ENCODE measurements at regions not wholly inside any gene's neighbourhood (a gene's known extent, or its start where the extent isn't known, plus 50 kb on each side); places are given as distances from the start of the nearest gene placed in this dataset.

DNA sequence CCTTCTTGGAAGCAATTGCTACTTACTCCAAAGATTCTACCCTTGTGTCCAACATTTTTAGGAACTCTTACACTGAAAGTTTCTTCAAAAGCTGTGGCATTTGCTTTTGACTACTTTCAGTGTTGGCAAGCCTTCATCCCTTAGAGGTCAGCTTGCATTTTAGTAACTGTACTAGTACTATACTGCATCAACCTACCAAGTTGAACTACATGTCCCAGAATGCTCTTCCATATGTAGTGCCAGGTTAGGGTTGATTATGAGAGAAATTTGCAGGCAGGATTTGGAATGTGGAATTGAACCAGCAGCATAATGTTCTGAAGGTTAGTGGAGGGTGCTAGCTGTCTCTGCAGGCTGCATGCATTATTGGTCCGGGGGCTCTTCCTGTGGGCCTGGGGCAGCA, 189.9 kb upstream of the FOXN2 start:
- Histone ChIP-seq H3K9me2 (replicated peaks; ENCODE audit: low read depth, low read length) (no peaks in the 10 kb centered on the region), H3F3A (ENCODE audit: low read depth) (no peaks in the 10 kb centered on the region), H3K36me3 (ENCODE audit: insufficient read depth, low read length) (no peaks in the 10 kb centered on the region), H3K9ac (ENCODE audit: low read depth, low read length, poor library complexity, severe bottlenecking) (no peak overlapping the region), H3K9me3 (ENCODE audit: insufficient read depth, low read depth, low read length) (no peaks in the 10 kb centered on the region), H3K27me3 (ENCODE audit: insufficient read depth, low read length, poor library complexity, severe bottlenecking) (no peaks in the 10 kb centered on the region), H3K79me2 (ENCODE audit: insufficient read depth, low read length) (no peaks in the 10 kb centered on the region), H4K20me1 (ENCODE audit: insufficient read depth, low read length, poor library complexity, severe bottlenecking) (no peaks in the 10 kb centered on the region), H3K4me2 (ENCODE audit: low read depth, low read length, poor library complexity, severe bottlenecking) (no peak overlapping the region), H3K4me1 (ENCODE audit: insufficient read depth, low read length, poor library complexity, severe bottlenecking) (no peaks in the 10 kb centered on the region), H3K4me3 (ENCODE audit: low read length, poor library complexity, severe bottlenecking) (no peak overlapping the region), H2AFZ (ENCODE audit: low read length) (no peak overlapping the region)
- no peak for TF ChIP-seq EZH2phosphoT487 (IDR thresholded peaks at IDR 0.05; ENCODE audit: borderline replicate concordance)

DNA sequence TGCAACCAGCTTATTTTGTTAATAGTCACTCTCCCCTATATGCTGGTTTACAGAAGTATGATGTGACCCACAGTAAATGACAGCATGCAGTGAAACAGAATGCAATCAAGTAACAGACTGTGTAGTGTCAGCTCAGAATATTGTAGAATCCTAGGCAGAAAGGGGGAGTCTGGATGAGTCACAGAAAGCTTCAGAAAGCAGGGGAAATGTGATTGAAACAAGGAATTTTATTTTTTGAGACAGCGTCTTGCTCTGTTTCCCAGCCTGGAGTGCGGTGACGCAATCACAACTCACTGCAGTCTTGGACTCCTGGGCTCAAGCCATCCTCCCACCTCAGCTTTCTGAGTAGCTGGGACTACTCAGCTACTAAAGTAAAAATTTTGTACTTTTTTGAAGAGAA, 188.3 kb upstream of the FOXN2 start:
- H3K9me2 ChIP-seq (replicated peaks; ENCODE audit: low read depth, low read length) = no peaks in the 10 kb centered on the region
- H3K36me3 ChIP-seq (ENCODE audit: insufficient read depth, low read length) = no peaks in the 10 kb centered on the region
- H3K4me1 ChIP-seq (ENCODE audit: insufficient read depth, low read length, poor library complexity, severe bottlenecking) = peaks cover 2% of the 10 kb centered on the region
- H3K4me3 ChIP-seq (ENCODE audit: low read length, poor library complexity, severe bottlenecking) = no peak overlapping the region
- no peak overlapping the region for H3K4me2 ChIP-seq (ENCODE audit: low read depth, low read length, poor library complexity, severe bottlenecking)
- no peaks in the 10 kb centered on the region for H4K20me1 ChIP-seq (ENCODE audit: insufficient read depth, low read length, poor library complexity, severe bottlenecking)
- H3K9me3 ChIP-seq (ENCODE audit: insufficient read depth, low read depth, low read length) = no peaks in the 10 kb centered on the region
- H3K79me2 ChIP-seq (ENCODE audit: insufficient read depth, low read length) = no peaks in the 10 kb centered on the region
- H3K9ac ChIP-seq (ENCODE audit: low read depth, low read length, poor library complexity, severe bottlenecking) = no peak overlapping the region
- H3K27me3 ChIP-seq (ENCODE audit: insufficient read depth, low read length, poor library complexity, severe bottlenecking) = no peaks in the 10 kb centered on the region
- no peak overlapping the region for H2AFZ ChIP-seq (ENCODE audit: low read length)
- H3F3A ChIP-seq (ENCODE audit: low read depth) = no peaks in the 10 kb centered on the region
- TF ChIP-seq, protein P1, sequence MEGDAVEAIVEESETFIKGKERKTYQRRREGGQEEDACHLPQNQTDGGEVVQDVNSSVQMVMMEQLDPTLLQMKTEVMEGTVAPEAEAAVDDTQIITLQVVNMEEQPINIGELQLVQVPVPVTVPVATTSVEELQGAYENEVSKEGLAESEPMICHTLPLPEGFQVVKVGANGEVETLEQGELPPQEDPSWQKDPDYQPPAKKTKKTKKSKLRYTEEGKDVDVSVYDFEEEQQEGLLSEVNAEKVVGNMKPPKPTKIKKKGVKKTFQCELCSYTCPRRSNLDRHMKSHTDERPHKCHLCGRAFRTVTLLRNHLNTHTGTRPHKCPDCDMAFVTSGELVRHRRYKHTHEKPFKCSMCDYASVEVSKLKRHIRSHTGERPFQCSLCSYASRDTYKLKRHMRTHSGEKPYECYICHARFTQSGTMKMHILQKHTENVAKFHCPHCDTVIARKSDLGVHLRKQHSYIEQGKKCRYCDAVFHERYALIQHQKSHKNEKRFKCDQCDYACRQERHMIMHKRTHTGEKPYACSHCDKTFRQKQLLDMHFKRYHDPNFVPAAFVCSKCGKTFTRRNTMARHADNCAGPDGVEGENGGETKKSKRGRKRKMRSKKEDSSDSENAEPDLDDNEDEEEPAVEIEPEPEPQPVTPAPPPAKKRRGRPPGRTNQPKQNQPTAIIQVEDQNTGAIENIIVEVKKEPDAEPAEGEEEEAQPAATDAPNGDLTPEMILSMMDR (conservative IDR thresholded peaks at IDR 0.05; ENCODE audit: low read length) = no peak
- TF ChIP-seq EZH2phosphoT487 (IDR thresholded peaks at IDR 0.05; ENCODE audit: borderline replicate concordance) = no peak

DNA sequence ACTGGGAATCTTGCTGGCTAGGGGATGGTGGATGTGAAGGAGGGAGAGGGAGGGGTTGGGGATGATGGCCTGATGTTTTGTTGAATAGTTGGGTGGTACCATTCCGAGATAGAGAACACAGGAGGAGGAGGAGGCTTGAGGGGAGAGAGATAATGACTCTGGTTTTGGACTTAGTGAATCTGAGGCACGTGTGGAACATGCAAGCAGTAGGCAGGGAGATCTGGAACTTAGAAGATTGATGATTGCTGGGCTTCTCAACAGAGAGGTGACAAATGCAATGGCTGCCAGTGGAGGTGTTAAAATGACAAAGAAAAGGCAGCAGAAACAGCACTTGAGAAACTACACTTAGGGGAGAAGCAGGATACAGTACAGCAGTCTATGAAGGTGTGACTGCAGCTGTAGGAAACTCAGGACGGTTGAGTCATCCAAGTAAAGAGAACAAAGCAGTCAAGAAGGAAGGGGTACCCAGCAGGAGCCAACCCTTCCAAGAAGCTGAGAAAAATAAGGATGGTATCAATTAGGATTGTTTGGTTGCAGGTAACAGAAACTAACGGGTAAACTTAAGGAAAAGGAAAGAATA, 186.8 kb upstream of the FOXN2 start:
- Histone ChIP-seq H3K4me2 (ENCODE audit: low read depth, low read length, poor library complexity, severe bottlenecking) (no peak overlapping the region), H3K36me3 (ENCODE audit: insufficient read depth, low read length) (no peaks in the 10 kb centered on the region), H3K4me1 (ENCODE audit: insufficient read depth, low read length, poor library complexity, severe bottlenecking) (peaks cover 10% of the 10 kb centered on the region), H3K9ac (ENCODE audit: low read depth, low read length, poor library complexity, severe bottlenecking) (no peak overlapping the region), H3K79me2 (ENCODE audit: insufficient read depth, low read length) (no peaks in the 10 kb centered on the region), H3K9me3 (ENCODE audit: insufficient read depth, low read depth, low read length) (no peaks in the 10 kb centered on the region), H2AFZ (ENCODE audit: low read length) (peak overlapping the region; percentile 36; the same call in 1 of the 2 replicates), H3K9me2 (replicated peaks; ENCODE audit: low read depth, low read length) (no peaks in the 10 kb centered on the region), H3K4me3 (ENCODE audit: low read length, poor library complexity, severe bottlenecking) (no peak overlapping the region), H4K20me1 (ENCODE audit: insufficient read depth, low read length, poor library complexity, severe bottlenecking) (no peaks in the 10 kb centered on the region), H3F3A (ENCODE audit: low read depth) (no peaks in the 10 kb centered on the region), H3K27me3 (ENCODE audit: insufficient read depth, low read length, poor library complexity, severe bottlenecking) (no peaks in the 10 kb centered on the region)
- TF ChIP-seq, protein P1 (conservative IDR thresholded peaks at IDR 0.05; ENCODE audit: low read length) = no peak
- TF ChIP-seq EZH2phosphoT487 (IDR thresholded peaks at IDR 0.05; ENCODE audit: borderline replicate concordance) = no peak
